IPS-NIHi7 (cell line): ENCODE measurements at regions not wholly inside any gene's neighbourhood (a gene's known extent, or its start where the extent isn't known, plus 50 kb on each side); places are given as distances from the start of the nearest gene placed in this dataset.
"Not testable (repeated sequence)": the region's sequence is repeated elsewhere in the genome, so short reads cannot be mapped to it uniquely, and the experiment has no call there.

Experiments used
- DNase-seq: peaks from one replicate; pipeline ENCODE4 v3.0.0; 2012; ENCODE audit warnings: mixed read lengths; ENCODE audit errors: extremely low spot score

DNA sequence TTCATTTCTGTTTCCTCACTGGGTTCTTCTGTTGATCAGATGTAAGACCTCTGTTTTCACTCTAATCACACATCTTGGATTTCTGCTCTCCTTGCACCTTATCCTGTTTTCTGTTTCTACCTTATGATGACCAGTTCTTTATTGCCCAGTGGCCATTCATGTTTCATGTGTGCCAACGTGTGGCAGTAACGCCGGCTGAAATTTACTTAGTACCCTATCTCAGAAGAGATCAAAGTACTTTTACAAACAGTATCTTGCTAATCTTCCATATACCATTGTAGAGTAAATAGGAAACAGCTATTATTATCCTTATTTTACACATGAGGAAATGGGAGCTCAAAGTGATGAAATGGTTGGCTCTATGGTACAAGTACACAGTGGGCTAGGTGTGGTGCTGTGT lies 74.0 kb downstream of the GATA3 start:
- no peak for DNase-seq

DNA sequence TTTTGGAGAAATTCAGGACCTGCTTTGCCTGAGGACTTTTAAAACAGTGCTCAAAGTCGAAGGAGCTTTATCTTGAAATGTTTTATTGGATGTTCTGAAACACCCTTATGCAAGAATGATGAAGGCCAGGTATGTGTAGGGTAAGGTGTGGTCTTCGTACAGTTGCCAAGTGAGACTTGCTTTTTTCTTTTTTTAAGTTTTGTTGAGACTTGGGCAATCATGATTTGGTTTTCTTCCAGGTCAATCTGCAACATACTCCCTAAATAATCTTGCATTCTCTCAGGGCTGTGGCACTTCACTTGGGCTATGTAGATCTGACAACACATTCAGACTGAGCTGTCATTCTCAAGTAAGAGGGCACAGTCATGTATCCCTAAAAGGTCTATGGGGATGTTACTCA lies 75.0 kb downstream of the GATA3 start:
- DNase-seq = no peak

DNA sequence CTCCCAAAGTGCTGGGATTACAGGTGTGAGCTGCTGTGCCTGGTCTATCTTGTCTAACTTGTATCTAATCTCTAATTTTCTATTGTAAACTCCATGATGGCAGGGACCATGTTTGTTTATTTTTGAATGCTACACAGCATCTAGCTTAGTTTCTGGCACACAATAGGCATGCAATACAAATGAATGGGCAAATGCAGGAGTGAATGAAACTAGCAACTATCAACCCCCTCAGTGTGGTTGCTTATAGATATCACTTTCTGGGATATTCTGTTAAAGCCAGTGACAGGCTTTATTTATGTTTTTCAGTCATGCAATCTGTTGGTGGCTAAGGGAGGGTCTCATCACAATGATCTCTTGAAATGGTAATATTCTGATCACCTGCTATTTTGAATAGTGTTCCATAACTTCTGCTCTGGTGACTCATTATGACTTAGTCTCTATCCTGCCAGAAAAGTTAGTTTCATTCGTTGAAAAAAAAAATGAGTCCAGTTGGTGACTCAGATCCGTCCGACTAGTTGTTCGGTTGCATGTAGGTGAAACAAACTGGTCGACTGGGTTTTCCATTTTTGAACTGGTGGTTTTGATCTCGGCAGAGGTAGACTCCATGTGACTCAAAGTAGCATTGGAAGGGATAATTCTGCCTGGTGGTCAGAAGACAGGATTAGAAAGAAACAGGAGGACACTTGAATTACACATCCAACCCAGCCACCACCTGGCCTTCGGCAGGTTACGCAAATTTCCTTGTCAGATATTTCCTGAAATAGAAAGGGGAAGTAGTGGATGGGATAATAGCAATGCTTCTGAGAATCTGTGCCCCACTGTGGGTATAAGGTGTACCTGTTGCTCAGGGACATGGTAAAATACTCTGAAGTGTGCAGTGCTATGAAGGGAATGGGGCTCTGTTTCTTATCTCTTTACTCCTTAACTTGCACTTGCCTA lies 76.8 kb downstream of the GATA3 start:
- DNase-seq = no peak

DNA sequence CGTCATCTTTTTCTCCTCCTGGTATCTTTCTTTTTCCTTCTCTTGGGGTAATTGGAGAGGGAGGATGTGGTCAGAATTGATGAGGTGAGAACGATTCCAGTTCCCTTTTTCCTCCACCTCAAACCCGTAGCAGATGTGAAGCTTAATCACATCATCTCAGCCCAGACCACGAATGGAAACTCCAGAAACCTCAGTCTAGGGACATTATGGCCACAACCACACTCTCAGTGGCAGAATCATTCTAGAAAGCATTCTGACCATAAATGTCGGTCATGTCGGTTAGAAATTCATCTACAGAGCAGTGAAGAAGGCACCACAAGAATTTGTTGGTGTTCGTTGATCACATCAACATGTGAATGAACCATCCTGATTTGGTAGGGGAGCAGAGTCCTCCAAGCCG lies 78.7 kb downstream of the GATA3 start:
- DNase-seq = no peak

DNA sequence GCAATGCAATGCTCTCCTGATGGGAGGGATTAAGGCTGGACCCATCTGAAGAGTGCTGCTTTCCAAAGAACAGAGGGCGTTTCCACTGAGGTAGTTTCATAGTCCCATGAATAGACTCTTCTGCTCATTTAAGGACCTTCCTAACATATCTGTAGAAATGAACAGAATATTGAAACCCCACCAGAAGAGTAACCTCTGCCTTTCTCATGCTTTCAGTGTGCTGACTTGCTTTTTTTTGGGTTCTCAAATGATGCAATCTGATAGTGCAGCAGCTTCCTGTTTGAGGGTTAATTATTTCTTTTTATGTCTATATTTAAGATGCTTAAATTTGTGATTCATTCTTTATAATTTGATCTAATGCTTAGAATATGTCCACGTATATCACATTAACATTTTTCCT lies 82.2 kb downstream of the GATA3 start:
- no peak for DNase-seq

DNA sequence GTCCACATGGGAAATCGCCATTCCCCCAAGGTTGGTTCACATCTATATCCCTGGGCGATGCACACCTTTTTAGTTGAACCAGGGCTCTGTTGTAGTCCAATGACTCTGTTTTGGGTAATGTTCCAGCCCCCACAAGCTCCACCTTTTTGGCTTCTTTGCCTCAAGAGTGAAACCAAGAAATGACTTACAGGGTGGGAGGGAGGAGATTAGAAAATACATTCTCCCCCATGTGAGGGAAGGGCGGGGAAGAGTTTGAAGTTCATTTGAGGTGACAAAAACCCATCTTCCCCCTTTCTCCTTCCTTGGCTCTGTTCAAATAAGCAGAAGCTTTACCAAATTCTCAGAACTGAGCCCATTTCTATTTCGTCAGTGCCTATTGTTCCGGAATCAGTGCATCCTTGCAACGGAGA lies 82.8 kb downstream of the GATA3 start:
- DNase-seq = no peak

DNA sequence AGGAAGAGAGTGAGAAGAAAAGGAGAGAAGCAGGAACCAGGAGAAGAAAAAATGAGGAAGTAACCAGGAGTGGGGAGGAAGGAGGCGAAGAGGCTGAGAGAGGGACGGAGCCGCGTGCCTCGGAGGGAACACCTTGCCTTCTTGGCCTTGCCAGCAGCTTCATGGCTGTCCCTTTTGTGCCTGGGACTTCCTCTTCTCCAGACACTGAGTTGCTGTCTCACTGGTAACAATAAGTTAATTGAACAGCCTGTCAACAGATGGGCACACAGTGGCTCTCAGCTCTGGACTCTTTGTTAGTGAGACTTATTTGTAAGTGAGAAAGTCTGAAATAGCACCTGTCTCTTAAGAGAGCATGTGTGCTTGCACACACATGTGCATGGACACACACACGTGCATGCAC lies 83.2 kb downstream of the GATA3 start:
- no peak for DNase-seq

DNA sequence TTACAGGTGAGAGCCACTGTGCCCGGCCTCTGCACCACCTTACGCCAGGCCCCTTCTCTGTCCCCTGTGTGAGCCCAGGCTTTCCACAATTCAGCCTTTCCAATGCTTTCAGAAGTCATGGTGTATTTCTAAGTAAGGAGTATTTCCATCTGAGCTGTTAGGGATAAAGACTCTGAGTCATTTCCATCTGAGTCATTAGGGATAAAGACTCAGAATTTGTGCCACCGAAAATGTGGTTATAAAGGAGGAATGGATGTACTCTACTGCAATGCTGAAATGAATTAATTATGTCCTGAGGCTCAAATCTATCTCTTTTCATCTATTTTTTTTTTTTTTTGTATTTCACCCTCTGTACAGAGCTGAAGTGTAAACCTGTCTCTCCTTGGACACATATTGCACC lies 84.0 kb downstream of the GATA3 start:
- no peak for DNase-seq

DNA sequence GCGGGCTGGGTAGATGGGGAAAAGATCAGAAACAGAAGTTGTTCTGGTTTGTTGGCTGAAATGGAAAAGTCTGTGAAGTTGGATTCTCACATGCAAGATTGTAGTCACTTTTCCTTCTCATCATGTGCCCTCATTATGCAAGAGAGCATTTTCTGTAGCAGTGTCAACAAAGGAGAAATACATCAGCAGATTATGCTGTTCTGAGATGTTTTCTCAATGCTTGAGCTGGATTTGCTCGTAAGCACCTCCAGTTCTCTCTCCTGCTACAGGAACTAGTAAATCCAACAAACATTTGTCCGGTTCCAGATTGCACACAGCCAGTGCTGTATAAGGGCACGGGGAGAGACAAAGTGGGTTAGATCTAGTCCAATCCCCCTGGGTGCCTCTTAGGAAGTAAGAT lies 90.0 kb downstream of the GATA3 start:
- no peak for DNase-seq

DNA sequence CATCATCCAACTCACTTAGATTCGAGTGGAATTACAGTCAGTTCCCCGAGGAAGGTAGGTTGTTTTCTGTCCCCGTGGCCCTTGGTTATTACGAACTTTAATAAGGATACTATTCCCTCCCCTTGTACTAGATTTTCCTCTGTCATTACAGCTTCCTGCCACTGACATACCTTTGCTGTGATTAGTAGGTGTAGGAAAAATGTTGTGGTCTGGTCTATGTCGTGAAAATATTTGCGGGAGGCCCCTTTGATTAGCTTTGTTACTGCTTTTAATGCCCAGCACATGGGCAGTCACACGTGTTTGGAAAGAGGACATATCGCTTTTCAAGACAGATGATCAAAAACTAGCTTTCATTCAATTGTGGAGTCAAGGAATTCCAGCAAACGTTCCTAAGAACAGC lies 92.2 kb downstream of the GATA3 start:
- no peak for DNase-seq

DNA sequence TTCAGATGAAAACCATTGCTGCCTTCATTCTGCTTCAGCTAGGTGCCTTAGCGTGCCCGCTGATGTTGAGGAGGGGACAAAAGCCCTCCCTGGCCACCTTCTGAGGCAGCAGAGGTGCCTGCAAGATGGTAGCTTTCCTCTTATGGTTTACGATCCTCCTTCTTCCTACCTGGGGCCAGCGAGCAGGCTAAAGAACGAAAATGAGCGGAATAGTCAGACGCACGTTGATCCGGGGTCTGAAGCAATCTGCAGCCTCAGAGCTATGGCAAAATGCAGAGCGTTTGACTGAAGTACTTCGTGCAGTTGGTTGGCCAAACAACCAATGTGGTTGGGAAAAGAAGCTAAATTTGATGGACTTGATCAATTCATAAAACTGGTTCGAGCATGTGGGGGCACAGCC lies 95.5 kb downstream of the GATA3 start:
- no peak for DNase-seq

DNA sequence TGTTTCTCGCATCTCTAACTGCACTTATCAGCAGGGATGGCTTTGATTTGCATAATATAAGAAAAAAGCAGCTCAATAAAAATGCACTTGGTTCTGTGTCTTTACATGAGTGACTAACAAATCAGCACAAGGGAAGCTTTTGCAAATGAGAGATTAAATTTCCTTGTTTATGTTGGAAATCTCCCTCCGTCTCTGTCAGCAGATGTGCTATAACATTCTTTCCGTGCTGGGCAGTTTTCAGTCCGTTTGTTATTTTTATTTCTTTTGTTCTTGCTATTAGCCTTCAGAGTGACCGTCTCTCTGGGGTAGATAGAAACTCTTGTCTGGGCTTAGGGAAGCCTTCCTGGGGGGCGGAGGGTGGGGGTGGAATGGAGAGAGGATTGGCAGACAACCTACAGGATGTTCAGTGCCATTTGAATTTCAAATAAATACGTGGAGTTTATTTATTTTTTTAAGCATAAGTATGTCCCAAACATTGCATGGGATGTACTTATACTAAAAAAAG lies 96.0 kb downstream of the GATA3 start:
- DNase-seq = no peak

DNA sequence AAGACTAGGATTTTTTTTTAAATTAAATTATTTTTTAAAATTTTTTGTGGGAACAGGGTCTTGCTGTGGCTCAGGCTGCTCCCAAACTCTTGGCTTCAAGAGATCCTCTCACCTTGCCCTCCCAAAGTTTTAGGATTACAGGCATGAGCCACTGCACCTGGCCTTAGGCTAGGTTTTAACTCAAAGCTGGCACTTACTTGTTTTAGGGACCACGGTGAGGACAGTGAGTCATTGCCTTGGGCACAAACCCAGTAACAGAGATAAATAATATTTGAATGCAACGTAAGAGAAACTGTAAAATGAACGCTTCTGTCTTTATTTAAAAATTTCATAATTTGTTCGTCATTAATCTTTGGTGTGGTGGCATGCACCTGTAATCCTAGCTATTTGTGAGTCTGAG lies 96.6 kb downstream of the GATA3 start:
- no peak for DNase-seq

DNA sequence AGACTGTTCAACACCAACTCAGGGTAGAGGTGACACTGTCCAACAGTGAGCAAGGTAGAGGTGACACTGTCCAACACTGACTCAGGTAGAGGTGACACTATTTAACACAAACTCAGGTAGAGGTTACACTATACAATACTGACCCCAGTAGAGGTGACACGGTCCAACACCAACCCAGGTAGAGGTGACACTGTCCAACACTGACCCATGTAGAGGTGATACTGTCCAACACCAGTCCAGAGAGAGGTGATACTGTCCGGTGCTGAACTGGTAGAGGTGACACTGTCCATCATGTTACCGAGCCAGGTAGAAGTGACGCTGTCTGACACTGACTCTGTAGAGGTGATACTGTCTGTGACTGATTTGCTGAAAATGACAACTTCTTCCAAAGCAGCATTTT lies 102.4 kb downstream of the GATA3 start:
- DNase-seq = no peak

DNA sequence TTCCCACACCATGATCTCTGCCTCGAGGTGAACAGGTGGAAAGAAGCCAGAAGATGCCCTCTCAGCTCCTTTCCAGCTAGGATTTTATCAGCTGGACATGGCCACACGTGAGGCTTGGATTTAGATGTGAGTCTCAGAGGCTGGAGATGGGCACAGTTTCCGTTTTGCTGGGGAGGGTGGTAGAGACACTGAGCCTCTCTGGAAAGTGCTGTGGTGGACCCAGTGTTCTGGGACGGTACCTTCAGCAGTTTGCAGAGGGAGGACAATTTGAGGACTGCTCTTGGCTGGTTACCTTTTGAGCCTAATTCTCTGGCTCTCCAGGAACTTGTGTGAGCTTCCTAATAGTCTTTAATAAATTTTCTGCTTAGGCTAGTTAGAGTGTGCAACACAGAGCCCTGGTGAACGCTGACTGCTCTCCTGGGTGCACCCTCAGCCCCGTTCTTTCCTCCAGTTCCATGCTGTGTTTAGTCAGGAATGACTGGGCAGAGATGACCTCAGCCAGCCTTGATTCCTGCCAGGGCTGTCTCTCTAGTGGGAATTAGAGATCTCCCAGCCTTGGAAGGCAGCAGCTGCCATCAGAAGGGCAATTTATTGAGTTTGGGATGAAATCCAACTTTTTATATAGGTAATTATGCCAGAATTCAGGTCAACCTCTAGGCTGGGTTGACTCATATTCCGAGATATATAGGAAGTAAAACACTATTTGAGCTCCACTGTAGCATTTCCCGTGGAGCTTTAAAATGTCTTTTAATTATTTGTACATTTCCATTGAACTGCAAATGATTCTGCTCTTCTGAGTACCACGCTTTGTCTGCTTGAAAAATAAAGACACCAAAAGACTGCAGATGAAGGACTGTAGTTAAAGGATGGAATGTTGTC lies 103.9 kb downstream of the GATA3 start:
- no peak for DNase-seq

DNA sequence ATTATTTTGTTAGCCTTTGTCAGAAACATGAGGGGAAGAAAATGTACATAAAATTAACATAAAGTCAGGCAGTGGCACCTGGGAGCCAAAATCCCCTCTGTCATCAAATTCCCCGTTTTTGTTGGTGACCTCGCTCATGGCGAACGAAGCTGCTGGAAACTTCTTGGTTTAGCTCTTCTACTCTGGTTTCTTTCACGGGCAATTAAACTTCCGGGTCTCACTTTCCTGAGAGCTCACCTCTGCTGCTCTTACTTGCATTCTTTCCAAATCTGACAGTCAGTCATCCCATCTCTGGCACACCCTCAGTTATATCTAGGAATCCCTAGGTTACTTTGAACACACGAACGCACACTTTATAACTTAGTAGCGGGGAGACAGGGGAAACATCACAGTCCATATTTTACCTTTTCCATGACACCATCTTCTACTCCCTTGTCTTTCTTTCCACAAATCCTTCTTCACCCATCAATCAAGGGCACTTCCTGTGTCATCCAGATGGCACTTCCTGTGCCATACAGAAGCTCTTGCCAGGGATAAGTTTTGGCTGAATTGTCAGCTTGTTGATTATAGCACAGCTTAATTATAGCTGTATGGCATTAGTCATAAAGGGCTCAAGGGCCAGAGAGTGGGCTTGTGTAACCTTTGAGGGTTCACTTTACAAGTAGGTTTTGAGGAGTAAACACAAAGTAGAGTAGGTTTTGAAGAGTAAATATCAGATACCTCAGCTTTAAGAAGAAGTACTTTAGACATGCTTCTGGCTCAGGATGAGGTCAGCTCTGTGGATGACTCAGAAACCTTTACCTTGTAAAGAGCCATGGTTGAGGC lies 105.1 kb downstream of the GATA3 start:
- DNase-seq = no peak

DNA sequence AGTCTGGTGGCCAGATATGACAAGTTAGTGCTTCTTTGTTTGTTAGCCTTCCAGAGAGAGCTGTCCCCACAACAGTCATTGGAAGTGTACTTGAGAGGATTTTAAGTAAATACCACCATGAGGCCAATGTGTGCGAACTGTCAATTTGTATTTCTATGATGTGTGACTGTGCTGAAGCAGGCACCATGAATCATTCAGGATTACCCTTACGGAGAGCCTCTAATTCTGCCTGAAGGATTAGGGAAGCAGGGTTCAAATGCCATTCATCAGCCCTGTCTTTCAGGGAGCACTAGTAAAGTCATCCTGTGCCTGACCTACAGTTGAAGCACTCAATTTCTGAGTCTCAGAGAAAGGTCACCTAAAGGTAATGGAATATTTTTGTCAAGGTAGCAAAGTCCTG lies 109.3 kb downstream of the GATA3 start:
- DNase-seq = no peak

DNA sequence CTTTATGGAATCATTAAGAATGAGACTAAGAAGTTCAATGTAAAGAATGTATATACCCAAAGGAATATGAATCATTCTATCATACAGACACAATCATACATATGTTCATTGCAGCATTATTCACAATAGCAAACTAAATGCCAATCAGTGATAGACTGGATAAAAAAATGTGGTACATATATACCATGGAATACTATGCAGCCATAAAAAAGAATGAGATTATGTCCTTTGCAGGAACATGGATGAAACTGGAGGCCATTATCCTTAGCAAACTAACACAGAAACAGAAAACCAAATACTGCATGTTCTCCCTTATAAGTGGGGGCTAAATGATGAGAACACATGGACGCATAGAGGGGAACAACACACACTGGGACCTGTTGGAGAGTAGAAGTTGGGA lies 110.2 kb downstream of the GATA3 start:
- DNase-seq = not testable (repeated sequence)

DNA sequence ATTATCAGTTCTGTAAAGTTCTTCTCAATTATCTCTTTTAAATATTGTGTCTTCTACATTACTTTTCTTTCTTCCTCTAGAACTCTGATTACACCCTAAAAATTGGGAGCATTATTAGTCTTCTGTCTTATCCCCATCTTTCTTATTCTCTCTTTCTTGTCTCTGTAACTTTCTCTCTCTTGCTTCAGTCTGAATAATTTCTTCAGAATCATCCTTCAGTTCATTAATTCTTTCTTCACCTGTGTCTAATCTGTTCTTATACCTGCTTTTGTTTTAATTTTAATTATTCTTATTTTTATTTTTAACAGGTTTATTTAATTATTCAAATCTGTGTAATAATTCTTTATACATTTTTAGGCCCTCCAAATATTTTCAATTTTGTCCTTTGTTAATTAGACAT lies 114.3 kb downstream of the GATA3 start:
- no peak for DNase-seq

DNA sequence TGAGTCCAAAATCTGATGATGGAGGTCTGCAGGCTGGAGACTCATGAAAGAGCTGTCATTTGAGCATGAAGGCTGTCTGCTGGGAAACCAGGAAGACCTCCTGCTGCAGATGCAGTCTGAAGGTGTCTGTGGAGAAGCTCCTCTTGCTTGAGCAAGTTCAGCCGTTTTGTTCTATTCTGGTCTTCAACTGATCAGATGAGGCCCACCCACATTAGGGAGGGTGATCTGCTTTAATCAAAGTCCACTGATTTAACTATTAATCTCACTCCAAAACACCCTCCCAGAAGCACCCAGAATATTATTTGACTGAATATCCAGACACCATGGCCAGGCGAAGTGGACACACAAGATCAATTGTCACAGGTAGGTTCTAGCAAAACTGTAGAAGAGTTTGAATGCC lies 116.5 kb downstream of the GATA3 start:
- DNase-seq = no peak

DNA sequence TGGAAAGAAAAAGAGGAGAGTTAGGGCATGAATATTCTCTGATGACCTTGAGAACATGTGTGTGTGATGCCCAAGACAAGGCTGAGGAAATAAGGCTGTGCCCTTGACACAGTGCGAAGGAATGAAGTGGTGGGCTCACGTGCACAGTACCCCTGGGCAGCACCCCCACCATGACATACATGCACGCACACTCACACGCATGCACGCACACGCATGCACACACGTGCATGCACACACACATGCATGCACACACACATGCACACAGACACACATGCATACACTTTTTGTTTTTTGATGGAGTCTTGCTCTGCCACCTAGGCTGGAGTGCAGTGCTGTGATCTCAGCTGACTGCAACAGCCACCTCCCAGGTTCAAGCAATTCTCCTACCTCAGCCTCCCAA lies 118.1 kb downstream of the GATA3 start:
- no peak for DNase-seq
